ENCODE measurements at regions not wholly inside any gene's neighbourhood (a gene's known extent, or its start where the extent isn't known, plus 50 kb on each side); places are given as distances from the start of the nearest gene placed in this dataset.

DNA sequence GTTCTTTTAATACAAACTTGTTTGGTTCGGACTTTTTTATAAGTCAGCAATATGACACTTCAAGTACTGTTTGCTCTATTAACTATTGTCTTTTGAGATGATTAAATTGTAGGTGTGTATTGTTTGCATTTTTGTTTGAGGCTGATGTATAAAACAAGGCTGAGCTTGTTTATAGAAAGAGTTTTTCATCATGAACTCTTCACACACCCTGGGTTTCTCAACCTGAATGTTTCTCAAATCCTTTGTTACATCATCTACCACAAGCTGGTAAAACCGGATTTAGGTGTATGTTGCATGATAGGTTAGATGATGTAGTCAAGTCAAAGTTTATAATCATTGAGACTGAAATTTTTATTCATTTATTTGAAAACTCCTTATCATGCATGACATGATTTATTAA lies 335.2 kb upstream of the LRATD1 start:
- H3K4me3 ChIP-seq = no peak overlapping the region
- no peaks in the 10 kb centered on the region for H3K9me3 ChIP-seq
- TF ChIP-seq, protein P1, sequence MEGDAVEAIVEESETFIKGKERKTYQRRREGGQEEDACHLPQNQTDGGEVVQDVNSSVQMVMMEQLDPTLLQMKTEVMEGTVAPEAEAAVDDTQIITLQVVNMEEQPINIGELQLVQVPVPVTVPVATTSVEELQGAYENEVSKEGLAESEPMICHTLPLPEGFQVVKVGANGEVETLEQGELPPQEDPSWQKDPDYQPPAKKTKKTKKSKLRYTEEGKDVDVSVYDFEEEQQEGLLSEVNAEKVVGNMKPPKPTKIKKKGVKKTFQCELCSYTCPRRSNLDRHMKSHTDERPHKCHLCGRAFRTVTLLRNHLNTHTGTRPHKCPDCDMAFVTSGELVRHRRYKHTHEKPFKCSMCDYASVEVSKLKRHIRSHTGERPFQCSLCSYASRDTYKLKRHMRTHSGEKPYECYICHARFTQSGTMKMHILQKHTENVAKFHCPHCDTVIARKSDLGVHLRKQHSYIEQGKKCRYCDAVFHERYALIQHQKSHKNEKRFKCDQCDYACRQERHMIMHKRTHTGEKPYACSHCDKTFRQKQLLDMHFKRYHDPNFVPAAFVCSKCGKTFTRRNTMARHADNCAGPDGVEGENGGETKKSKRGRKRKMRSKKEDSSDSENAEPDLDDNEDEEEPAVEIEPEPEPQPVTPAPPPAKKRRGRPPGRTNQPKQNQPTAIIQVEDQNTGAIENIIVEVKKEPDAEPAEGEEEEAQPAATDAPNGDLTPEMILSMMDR (IDR thresholded peaks at IDR 0.05) = no peak
- H3K36me3 ChIP-seq = no peaks in the 10 kb centered on the region
- DNase-seq (ENCODE audit: low spot score) = no peak
- no peaks in the 10 kb centered on the region for H3K4me1 ChIP-seq
- H3K27me3 ChIP-seq = no peaks in the 10 kb centered on the region
- H3K27ac ChIP-seq = no peak overlapping the region

DNA sequence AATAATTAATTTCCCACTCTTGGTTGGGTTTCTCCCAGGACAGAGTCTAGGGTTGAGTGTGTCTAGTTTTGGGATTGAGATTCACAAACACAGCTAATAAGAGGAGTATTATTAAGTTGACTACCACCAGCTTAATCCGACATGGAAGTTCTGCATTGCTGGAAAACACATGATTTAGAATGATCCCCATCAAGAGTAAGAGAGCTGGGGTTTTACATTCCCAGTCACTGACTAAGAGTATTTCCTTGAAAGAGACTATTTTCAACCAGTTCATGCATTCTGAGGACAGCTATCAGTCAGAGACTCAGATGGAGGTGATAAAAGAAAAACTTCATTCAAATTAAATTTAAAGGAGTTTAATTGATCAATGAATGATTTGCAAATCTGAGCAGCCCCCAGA lies 334.6 kb upstream of the LRATD1 start:
- no peak overlapping the region for H3K4me3 ChIP-seq
- no peak overlapping the region for H3K27ac ChIP-seq
- H3K27me3 ChIP-seq = no peaks in the 10 kb centered on the region
- H3K36me3 ChIP-seq = no peaks in the 10 kb centered on the region
- DNase-seq (ENCODE audit: low spot score) = no peak
- TF ChIP-seq, protein P1 (IDR thresholded peaks at IDR 0.05) = no peak
- H3K4me1 ChIP-seq = no peaks in the 10 kb centered on the region
- no peaks in the 10 kb centered on the region for H3K9me3 ChIP-seq

DNA sequence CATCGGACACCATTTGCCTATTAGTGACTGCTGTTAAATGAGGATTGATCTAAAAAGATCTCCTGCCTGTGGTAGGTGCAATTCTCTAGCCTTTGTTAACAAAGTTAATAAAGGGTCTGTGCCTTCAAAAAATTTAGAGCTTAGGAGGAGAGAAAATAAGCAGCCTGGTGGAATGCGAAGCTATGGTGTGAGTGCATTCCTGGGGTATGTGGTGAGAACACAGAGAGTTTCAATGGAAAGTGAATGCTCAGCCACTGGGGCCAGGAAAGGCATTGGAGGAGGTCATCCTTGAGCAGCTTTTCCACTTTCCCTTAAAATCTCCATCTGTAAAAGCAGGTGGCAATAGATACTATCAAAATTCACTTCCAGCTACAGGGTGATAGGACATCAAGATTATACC lies 331.2 kb upstream of the LRATD1 start:
- Histone ChIP-seq H3K27me3 (no peaks in the 10 kb centered on the region), H3K4me1 (no peaks in the 10 kb centered on the region), H3K9me3 (no peaks in the 10 kb centered on the region), H3K4me3 (no peak overlapping the region), H3K27ac (no peak overlapping the region), H3K36me3 (no peaks in the 10 kb centered on the region)
- TF ChIP-seq, protein P1 (IDR thresholded peaks at IDR 0.05) = no peak
- no peak for DNase-seq (ENCODE audit: low spot score)

DNA sequence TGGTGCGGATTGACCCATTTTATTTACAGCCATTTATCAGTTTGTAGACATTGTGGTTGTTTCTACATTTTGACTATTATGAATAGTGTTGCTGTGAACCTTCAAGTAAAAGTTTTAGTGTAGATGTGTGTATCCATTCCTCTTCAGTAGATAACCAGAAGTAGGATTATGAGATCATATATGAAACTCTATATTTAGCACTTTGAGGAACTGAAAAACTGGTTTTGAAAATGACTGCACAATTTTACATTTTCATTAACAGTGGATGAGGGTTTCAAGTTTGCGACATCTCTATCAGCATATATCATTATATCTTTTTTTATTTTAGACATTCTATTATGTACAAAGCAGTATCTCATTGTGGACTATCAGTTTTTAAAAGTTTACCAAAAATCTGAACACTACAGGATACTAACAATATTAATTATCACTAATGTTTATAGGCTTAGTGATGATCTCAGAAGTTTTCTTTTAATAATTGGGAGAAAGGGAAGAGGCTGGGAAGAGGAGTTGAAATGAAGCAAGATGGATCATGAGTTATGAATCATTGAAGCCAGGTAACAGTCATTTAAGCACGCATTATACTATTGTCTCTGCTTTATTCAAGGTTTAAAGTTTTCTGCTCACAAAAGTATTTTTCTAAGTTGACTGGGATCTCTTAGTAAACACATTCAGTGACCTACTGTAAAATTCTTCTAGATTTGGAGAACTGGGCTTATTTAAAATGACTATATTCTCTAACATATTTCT lies 329.0 kb upstream of the LRATD1 start:
- no peaks in the 10 kb centered on the region for H3K4me1 ChIP-seq
- H3K27ac ChIP-seq = no peak overlapping the region
- no peak overlapping the region for H3K4me3 ChIP-seq
- H3K36me3 ChIP-seq = no peaks in the 10 kb centered on the region
- TF ChIP-seq, protein P1 (IDR thresholded peaks at IDR 0.05) = no peak
- no peaks in the 10 kb centered on the region for H3K27me3 ChIP-seq
- H3K9me3 ChIP-seq = no peaks in the 10 kb centered on the region
- no peak for DNase-seq (ENCODE audit: low spot score)

DNA sequence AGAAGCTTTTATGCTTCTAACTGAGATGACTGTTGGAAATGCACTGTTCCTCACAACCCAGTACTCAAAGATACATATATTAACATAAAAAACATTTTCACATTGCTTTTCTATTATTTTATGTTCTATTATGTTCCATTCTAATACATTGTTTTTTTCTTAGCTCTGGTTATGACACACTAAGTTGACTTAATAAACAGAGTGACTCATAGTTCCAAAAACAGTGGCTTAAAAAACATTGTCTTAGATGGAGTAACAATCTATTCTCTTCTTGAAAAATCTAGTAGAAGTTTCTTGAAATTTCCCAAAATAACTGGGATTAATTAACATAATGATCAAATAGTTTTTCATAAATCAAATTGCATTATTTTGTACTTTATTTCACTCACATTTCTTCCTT lies 328.2 kb upstream of the LRATD1 start:
- Histone ChIP-seq H3K4me1 (no peaks in the 10 kb centered on the region), H3K27ac (no peak overlapping the region), H3K4me3 (no peak overlapping the region), H3K9me3 (no peaks in the 10 kb centered on the region), H3K36me3 (no peaks in the 10 kb centered on the region), H3K27me3 (no peaks in the 10 kb centered on the region)
- DNase-seq (ENCODE audit: low spot score) = no peak
- TF ChIP-seq, protein P1 (IDR thresholded peaks at IDR 0.05) = no peak
